Stomach (tissue), 8 donors: ENCODE measurements at regions not wholly inside any gene's neighbourhood (a gene's known extent, or its start where the extent isn't known, plus 50 kb on each side); places are given as distances from the start of the nearest gene placed in this dataset.

ENCODE experiments used
- DNase-seq, 2 donors: peaks; one replicate each; pipeline versions ENCODE4 v3.0.0 to v3.0.0-alpha.2; 2013 to 2019
- H3K27ac ChIP-seq, 5 donors: fragments of 200-600 bp in 4 of 5; sonication (generic) in 4 of 5; one replicate each; pipeline ENCODE4 v1.5.1; 2013 to 2019; ENCODE audit warnings: mild to moderate bottlenecking in 1 of 5, moderate library complexity in 1 of 5
- H3K27me3 ChIP-seq, 3 donors: fragments of 200-600 bp; sonication (generic); one replicate each; pipeline ENCODE4 v1.5.1; 2017 to 2019; ENCODE audit warnings: mixed run types in 1 of 3
- H3K36me3 ChIP-seq, 4 donors: fragments of 200-600 bp; sonication (generic); 1 replicate in 3 of 4; 2 replicates in 1 of 4; pipeline ENCODE4 v1.5.1; 2016 to 2019
- H3K4me1 ChIP-seq, 4 donors: fragments of 200-600 bp; sonication (generic); one replicate each; pipeline ENCODE4 v1.5.1; 2016 to 2019
- H3K4me3 ChIP-seq, 4 donors: fragments of 200-600 bp; sonication (generic) in 3 of 4; one replicate each; pipeline ENCODE4 v1.5.1; 2016 to 2019; ENCODE audit warnings: mild to moderate bottlenecking in 1 of 4
- H3K9me3 ChIP-seq, 4 donors: fragments of 200-600 bp; sonication (generic); one replicate each; pipeline ENCODE4 v1.5.1; 2016 to 2019
- EP300 ChIP-seq: sonication (generic); formaldehyde crosslinking; IDR thresholded peaks from one replicate; pipeline ENCODE4 v1.6.1; 2017; ENCODE audit warnings: antibody characterized with exemption
- POLR2A ChIP-seq, 4 donors: fragments of 450-650 bp; IDR thresholded peaks; one replicate each; pipeline ENCODE4 v1.6.1; 2016; ENCODE audit warnings: antibody characterized with exemption in 4 of 4, control low read depth in 2 of 4, mild to moderate bottlenecking in 1 of 4, moderate library complexity in 1 of 4
- POLR2AphosphoS5 ChIP-seq, 3 donors: sonication (generic); formaldehyde crosslinking; IDR thresholded peaks; one replicate each; pipeline ENCODE4 v1.6.1; 2016; ENCODE audit warnings: antibody characterized with exemption in 3 of 3
- WGBS, 5 donors: extraction: QIAGEN DNeasy Blood & Tissue Kit in 3 of 5; methylation state at CpG; one replicate each; pipeline versions ENCODE4 v1.1.5 to v1.1.7; 2013 to 2018; 5-methylcytosine and 5-hydroxymethylcytosine counted together
- intact Hi-C: fragments of 100-400 bp; cut with DNase I; formaldehyde crosslinking; loops from one replicate; pipeline ENCODE4 v1.15.1; 2023; ENCODE audit warnings: low total_unique reads
- TF ChIP-seq, protein P1 (sequence below), 7 experiments: fragments of 450-650 bp in 4 of 7; fragments of 200-600 bp in 3 of 7; sonication (generic) in 3 of 7; IDR thresholded peaks; one replicate each; pipeline ENCODE4 v1.5.1; 2016 to 2019; ENCODE audit warnings: antibody characterized with exemption in 7 of 7, control low read depth in 2 of 7, mild to moderate bottlenecking in 1 of 7
- donor health status: healthy with polysubstance abuse.
- donor health status: Bipolar disorder and iron deficiency.
- donor health status: healthy.

DNA sequence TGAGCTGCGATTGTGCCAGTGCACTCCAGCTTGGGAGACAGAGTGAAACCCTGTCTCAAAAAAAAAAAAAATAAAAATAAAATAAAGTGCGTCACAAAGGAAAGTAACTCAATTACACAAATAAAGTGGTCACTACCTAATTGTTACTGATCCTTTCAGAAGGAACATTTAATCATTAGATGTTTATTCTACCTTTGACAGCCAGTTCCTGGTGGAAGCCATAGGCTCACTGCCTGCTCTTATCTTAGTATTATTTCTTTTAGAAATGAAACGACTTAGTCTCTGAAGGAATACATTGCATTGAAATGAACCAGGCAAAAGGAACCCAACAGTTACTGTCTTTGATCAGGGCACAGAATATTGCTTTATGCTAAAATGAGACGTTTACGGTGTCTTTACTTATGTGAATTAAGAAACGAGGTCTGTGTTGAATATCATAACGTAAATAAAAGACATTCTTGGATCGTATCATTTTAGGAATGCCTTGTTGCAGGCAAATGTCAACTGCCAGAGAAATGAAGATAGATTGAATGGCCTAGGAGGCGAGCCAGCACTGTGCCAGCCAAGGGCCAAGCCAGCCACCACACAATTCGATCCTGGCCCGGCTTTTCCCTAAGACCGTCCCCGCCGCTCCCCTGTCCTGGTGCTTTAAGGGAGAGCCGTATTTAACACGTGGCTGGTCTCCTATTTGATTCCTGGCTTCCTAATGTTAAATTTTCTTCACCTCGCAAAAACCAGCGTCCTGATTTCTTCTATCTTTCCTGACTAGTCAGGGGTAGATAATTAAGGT is 136.7 kb upstream of the GMDS start:
- 24 to 47% (median 36%) methylated on average over 18 of the region's 18 CpGs for WGBS, 5 donors
- H3K4me1 ChIP-seq, result peaks cover 0 to 15% (median 5%) of the 10 kb centered on the region in 4 donors
- H3K27me3 ChIP-seq, result no peaks in the 10 kb centered on the region
- TF ChIP-seq EP300 (no peak), POLR2A (IDR thresholded peaks at IDR 0.05) (no peak), POLR2AphosphoS5 (IDR thresholded peaks at IDR 0.05) (no peak)
- TF ChIP-seq, protein P1, sequence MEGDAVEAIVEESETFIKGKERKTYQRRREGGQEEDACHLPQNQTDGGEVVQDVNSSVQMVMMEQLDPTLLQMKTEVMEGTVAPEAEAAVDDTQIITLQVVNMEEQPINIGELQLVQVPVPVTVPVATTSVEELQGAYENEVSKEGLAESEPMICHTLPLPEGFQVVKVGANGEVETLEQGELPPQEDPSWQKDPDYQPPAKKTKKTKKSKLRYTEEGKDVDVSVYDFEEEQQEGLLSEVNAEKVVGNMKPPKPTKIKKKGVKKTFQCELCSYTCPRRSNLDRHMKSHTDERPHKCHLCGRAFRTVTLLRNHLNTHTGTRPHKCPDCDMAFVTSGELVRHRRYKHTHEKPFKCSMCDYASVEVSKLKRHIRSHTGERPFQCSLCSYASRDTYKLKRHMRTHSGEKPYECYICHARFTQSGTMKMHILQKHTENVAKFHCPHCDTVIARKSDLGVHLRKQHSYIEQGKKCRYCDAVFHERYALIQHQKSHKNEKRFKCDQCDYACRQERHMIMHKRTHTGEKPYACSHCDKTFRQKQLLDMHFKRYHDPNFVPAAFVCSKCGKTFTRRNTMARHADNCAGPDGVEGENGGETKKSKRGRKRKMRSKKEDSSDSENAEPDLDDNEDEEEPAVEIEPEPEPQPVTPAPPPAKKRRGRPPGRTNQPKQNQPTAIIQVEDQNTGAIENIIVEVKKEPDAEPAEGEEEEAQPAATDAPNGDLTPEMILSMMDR (IDR thresholded peaks at IDR 0.05), result no peak
- no peaks in the 10 kb centered on the region for H3K36me3 ChIP-seq
- intact Hi-C loops, result no loop called here
- no peaks in the 10 kb centered on the region for H3K9me3 ChIP-seq
- peak overlapping the region; percentile 12 to 31 (median 26) for H3K4me3 ChIP-seq
- peak; percentile 21 to 55 for DNase-seq
- peak overlapping the region; percentile 68 to 80 (median 71) for H3K27ac ChIP-seq

DNA sequence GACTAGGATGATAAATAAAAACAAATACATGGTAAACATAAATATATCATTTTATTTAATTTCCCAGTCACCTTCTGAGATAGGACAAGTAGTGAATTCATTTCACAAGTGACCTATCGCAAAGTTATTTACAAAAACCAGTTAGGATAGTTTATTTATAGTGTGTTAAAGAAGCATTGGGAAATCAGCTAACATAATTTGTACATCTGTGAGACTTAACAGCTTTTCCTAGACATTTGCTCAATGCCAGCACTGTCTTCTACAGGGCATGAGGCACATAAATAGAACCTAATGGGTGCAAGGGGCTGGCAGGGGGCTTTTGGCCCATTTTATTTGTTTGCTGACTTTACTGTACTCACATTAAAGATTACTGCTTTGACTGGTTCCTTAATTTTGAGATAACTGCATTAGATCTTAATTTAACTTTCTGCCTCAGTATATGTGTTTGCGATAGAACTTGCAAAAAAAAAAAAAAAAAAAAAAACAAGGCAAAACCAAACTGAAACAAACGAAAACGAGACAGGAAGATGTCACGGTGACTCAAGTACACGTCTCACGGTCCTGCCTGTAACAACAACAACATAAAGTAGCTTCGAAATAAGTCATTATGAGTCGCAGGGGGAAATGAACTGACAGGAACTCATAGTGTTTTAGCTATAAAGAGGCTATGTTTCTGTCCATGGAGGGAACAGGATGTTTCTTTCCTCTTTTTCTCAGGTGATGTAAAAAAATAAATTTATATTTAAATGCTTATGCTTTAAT is 133.7 kb upstream of the GMDS start:
- H3K4me3 ChIP-seq, result no peak overlapping the region
- TF ChIP-seq POLR2A (IDR thresholded peaks at IDR 0.05), result no peak
- TF ChIP-seq, protein P1 (IDR thresholded peaks at IDR 0.05), result no peak
- peak in 1 of 2 donors; percentile 9 for DNase-seq
- H3K27me3 ChIP-seq, result no peaks in the 10 kb centered on the region
- no peaks in the 10 kb centered on the region for H3K36me3 ChIP-seq
- no peaks in the 10 kb centered on the region for H3K9me3 ChIP-seq
- H3K27ac ChIP-seq, result no peak overlapping the region
- 69 to 77% (median 73%) methylated on average over 9 of the region's 9 CpGs for WGBS, 5 donors
- peaks cover 0 to 15% (median 5%) of the 10 kb centered on the region in 4 donors for H3K4me1 ChIP-seq
- intact Hi-C loops, result no loop called here

GRCh38 chr6:2378046-2378657 is 132.7 kb upstream of the GMDS start:
- no peak overlapping the region for H3K4me3 ChIP-seq
- TF ChIP-seq, protein P1 (IDR thresholded peaks at IDR 0.05), result no peak
- TF ChIP-seq POLR2A (IDR thresholded peaks at IDR 0.05), result no peak
- TF ChIP-seq EP300, result no peak
- no peak for TF ChIP-seq POLR2AphosphoS5 (IDR thresholded peaks at IDR 0.05)
- H3K27me3 ChIP-seq, result no peaks in the 10 kb centered on the region
- peaks cover 0 to 15% (median 5%) of the 10 kb centered on the region in 4 donors for H3K4me1 ChIP-seq
- WGBS, 5 donors, result 66 to 81% (median 74%) methylated on average over 2 of the region's 2 CpGs
- intact Hi-C loops, result no loop called here
- no peak overlapping the region for H3K27ac ChIP-seq
- DNase-seq, result no peak
- H3K36me3 ChIP-seq, result no peaks in the 10 kb centered on the region
- no peaks in the 10 kb centered on the region for H3K9me3 ChIP-seq
